ENCODE measurements at regions not wholly inside any gene's neighbourhood (a gene's known extent, or its start where the extent isn't known, plus 50 kb on each side); places are given as distances from the start of the nearest gene placed in this dataset.

DNA sequence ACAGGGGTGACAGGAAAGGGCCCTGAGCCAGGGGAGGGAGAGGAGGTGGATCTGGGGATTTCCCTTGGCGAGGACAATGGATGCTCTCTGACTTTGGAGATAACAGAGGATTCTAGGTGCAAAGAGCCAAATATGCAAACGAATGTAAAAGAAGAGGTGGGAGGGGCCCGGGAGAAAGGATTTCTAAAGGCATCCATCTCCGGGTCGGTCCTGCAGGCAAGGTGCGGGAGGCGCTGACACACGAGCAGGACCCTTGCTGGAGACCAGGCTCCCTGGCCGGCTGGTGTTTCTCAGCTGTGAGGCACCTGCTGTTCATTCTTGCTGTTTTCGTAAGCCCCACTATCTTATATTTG lies 115.2 kb upstream of the TLE3 start:
- H3K36me3 ChIP-seq (ENCODE audit: control insufficient read depth in 1 of 2, insufficient read depth in 2 of 2, low read length in 2 of 2), result no peaks in the 10 kb centered on the region
- H2AFZ ChIP-seq (ENCODE audit: low read depth, low read length, poor library complexity, severe bottlenecking), result no peak overlapping the region
- ChIA-PET RAD21 (ENCODE audit: low non-redundant PET in 1 of 2, low total read pairs in 2 of 2, uncharacterized antibody in 2 of 2, unreplicated experiment in 2 of 2) (no interaction called here), CTCF (no interaction called here), POLR2A (no interaction called here)
- H3K79me2 ChIP-seq (ENCODE audit: insufficient read depth, low read length), result no peaks in the 10 kb centered on the region
- ATAC-seq (no peak), DNase-seq (ENCODE audit: low read depth, low spot score) (no peak)
- H3K4me2 ChIP-seq (ENCODE audit: low read length), result no peak overlapping the region
- no TSS peak for BruUV-seq (replicated peaks)
- H4K20me1 ChIP-seq (ENCODE audit: insufficient read depth), result no peaks in the 10 kb centered on the region
- H3K9ac ChIP-seq (ENCODE audit: low read length), result no peak overlapping the region
- no peaks in the 10 kb centered on the region for H3K9me3 ChIP-seq (ENCODE audit: control insufficient read depth in 1 of 2, insufficient read depth in 1 of 2, low read depth in 1 of 2, low read length in 2 of 2)
- H3K27ac ChIP-seq (ENCODE audit: low read depth, low read length), result no peak overlapping the region
- peaks cover 6% of the 10 kb centered on the region; the same call in 1 of the 2 replicates for H3K27me3 ChIP-seq (ENCODE audit: insufficient read depth, low read length)
- no peak for TF ChIP-seq EGR1 (IDR thresholded peaks at IDR 0.05; ENCODE audit: low read depth)
- TF ChIP-seq ZNF274 (IDR thresholded peaks at IDR 0.05; ENCODE audit: low read depth, low read length), result no peak
- TF ChIP-seq ELF1 (IDR thresholded peaks at IDR 0.05; ENCODE audit: borderline replicate concordance, low read depth), result no peak
- TF ChIP-seq FOSL1 (IDR thresholded peaks at IDR 0.05; ENCODE audit: low read depth), result no peak
- no peak for TF ChIP-seq CEBPB (IDR thresholded peaks at IDR 0.05; ENCODE audit: low read depth)
- TF ChIP-seq, protein P1, sequence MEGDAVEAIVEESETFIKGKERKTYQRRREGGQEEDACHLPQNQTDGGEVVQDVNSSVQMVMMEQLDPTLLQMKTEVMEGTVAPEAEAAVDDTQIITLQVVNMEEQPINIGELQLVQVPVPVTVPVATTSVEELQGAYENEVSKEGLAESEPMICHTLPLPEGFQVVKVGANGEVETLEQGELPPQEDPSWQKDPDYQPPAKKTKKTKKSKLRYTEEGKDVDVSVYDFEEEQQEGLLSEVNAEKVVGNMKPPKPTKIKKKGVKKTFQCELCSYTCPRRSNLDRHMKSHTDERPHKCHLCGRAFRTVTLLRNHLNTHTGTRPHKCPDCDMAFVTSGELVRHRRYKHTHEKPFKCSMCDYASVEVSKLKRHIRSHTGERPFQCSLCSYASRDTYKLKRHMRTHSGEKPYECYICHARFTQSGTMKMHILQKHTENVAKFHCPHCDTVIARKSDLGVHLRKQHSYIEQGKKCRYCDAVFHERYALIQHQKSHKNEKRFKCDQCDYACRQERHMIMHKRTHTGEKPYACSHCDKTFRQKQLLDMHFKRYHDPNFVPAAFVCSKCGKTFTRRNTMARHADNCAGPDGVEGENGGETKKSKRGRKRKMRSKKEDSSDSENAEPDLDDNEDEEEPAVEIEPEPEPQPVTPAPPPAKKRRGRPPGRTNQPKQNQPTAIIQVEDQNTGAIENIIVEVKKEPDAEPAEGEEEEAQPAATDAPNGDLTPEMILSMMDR (IDR thresholded peaks at IDR 0.05 in 2 of 3, conservative IDR thresholded peaks at IDR 0.05 in 1 of 3; ENCODE audit: borderline replicate concordance in 1 of 3, insufficient read depth in 1 of 3, low read depth in 2 of 3, low read length in 2 of 3), result no peak
- no peak for TF ChIP-seq ZFX (IDR thresholded peaks at IDR 0.05)
- no peak for TF ChIP-seq POLR2A (IDR thresholded peaks at IDR 0.05; ENCODE audit: borderline replicate concordance, extremely low read depth, insufficient read depth, insufficient read length)
- TF ChIP-seq RAD21 (IDR thresholded peaks at IDR 0.05; ENCODE audit: low read depth), result no peak
- no peak for TF ChIP-seq SRF (IDR thresholded peaks at IDR 0.05; ENCODE audit: low read depth)
- no peak for TF ChIP-seq SIN3A (IDR thresholded peaks at IDR 0.05; ENCODE audit: low read depth)
- TF ChIP-seq EZH2 (IDR thresholded peaks at IDR 0.05), result no peak
- TF ChIP-seq EZH2phosphoT487 (IDR thresholded peaks at IDR 0.05; ENCODE audit: borderline replicate concordance), result no peak
- TF ChIP-seq YY1 (IDR thresholded peaks at IDR 0.05; ENCODE audit: extremely low read depth, insufficient replicate concordance, low read depth, low read length), result no peak
- no peak for TF ChIP-seq POLR2AphosphoS5 (IDR thresholded peaks at IDR 0.05; ENCODE audit: low read depth, low read length)
- no peak for TF ChIP-seq SP1 (IDR thresholded peaks at IDR 0.05; ENCODE audit: low read depth)
- TF ChIP-seq CBX3 (IDR thresholded peaks at IDR 0.05; ENCODE audit: low read depth), result no peak
- TF ChIP-seq, protein P2, sequence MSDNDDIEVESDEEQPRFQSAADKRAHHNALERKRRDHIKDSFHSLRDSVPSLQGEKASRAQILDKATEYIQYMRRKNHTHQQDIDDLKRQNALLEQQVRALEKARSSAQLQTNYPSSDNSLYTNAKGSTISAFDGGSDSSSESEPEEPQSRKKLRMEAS (IDR thresholded peaks at IDR 0.05), result no peak
- TF ChIP-seq, protein P3, sequence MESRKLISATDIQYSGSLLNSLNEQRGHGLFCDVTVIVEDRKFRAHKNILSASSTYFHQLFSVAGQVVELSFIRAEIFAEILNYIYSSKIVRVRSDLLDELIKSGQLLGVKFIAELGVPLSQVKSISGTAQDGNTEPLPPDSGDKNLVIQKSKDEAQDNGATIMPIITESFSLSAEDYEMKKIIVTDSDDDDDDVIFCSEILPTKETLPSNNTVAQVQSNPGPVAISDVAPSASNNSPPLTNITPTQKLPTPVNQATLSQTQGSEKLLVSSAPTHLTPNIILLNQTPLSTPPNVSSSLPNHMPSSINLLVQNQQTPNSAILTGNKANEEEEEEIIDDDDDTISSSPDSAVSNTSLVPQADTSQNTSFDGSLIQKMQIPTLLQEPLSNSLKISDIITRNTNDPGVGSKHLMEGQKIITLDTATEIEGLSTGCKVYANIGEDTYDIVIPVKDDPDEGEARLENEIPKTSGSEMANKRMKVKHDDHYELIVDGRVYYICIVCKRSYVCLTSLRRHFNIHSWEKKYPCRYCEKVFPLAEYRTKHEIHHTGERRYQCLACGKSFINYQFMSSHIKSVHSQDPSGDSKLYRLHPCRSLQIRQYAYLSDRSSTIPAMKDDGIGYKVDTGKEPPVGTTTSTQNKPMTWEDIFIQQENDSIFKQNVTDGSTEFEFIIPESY (IDR thresholded peaks at IDR 0.05; ENCODE audit: extremely low read depth, insufficient replicate concordance, low read length), result no peak
- TF ChIP-seq REST (IDR thresholded peaks at IDR 0.05; ENCODE audit: low read depth), result no peak
- no peaks in the 10 kb centered on the region for H3K9me2 ChIP-seq (ENCODE audit: insufficient read depth)
- H3K4me3 ChIP-seq (replicated peaks in 1 of 2; ENCODE audit: low read depth in 1 of 2, low read length in 2 of 2), result no peak overlapping the region
- intact Hi-C loops (cut with micrococcal nuclease), result no loop called here
- no peaks in the 10 kb centered on the region for H3K4me1 ChIP-seq (ENCODE audit: control insufficient read depth in 1 of 2, insufficient read depth in 2 of 2, low read length in 2 of 2)
